H1 (cell line): ENCODE measurements at regions not wholly inside any gene's neighbourhood (a gene's known extent, or its start where the extent isn't known, plus 50 kb on each side); places are given as distances from the start of the nearest gene placed in this dataset.

Source experiments
- ASH2L ChIP-seq: fragments of 200-600, 300-600 bp; sonication (generic); IDR thresholded peaks from one replicate; pipeline ENCODE4 v1.7.1; 2017; ENCODE audit warnings: low read length
- GTF2F1 ChIP-seq: IDR thresholded peaks from 2 replicates; pipeline ENCODE4 v1.6.1; 2012; ENCODE audit warnings: low read depth, low read length, improper control_type of control experiment, borderline replicate concordance
- RBBP5 ChIP-seq: IDR thresholded peaks from 2 replicates; pipeline ENCODE4 v1.7.1; 2012; ENCODE audit warnings: low read depth, mild to moderate bottlenecking, inconsistent platforms, low read length, moderate library complexity, borderline replicate concordance
- SIX5 ChIP-seq: IDR thresholded peaks from 2 replicates; pipeline ENCODE4 v1.6.1; 2011; ENCODE audit warnings: mild to moderate bottlenecking, low read depth, low read length
- SP1 ChIP-seq: IDR thresholded peaks from 2 replicates; pipeline ENCODE4 v1.6.1; 2011; ENCODE audit warnings: low read depth, low read length
- SUZ12 ChIP-seq: fragments of 200-600 bp; sonication (generic); IDR thresholded peaks from 2 replicates; pipeline ENCODE4 v1.6.1; 2012; ENCODE audit warnings: mild to moderate bottlenecking, inconsistent platforms, low read length, moderate library complexity, mixed read lengths
- TCF12 ChIP-seq: IDR thresholded peaks from 2 replicates; pipeline ENCODE4 v1.6.1; 2011; ENCODE audit warnings: low read depth, mild to moderate bottlenecking, low read length
- TF ChIP-seq, protein P1 (sequence below): fragments of 300-600 bp; sonication (generic); IDR thresholded peaks from 2 replicates; pipeline ENCODE4 v1.7.1; 2012; ENCODE audit warnings: low read length, moderate library complexity, mild to moderate bottlenecking, inconsistent platforms; ENCODE audit not compliant: insufficient replicate concordance
- TF ChIP-seq, protein P2 (sequence below): IDR thresholded peaks from 2 replicates; pipeline ENCODE4 v1.6.1; 2011; ENCODE audit warnings: low read length, improper control_type of control experiment
- TF ChIP-seq, protein P3 (sequence below): IDR thresholded peaks from 2 replicates; pipeline ENCODE4 v1.6.1; 2012; ENCODE audit warnings: inconsistent platforms

DNA sequence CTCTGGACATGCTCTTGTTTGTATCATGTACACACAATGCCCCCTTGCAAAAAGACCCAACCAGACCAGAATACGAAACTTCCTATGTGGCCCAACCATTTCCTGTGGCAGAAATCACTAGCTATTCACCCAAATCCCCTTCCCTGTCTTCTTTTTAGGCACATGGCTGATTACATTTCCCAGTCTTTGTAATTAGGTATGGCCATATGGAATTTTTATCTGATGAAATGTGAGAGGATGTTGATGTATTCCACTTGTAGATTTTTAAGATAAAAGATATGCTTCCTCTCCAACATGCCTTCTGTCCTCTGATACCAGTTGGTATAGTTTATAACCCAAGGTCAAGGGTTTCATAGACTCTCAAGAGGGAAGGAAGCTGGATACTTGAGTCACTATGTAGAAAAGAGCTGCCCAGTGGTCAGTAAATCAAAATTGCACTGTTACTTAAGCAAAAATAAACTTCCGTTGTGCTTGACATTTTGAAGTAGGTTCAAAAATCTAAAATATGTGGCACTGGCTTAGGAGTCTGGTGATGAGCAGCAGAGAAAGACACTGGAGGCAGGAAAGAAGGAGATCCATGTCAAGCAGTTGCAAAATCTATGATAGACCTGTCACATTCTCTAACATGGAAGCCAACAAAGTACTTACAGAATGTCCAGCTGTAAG is 297.4 kb downstream of the SMAD2 start (continued):
- TF ChIP-seq, protein P1, sequence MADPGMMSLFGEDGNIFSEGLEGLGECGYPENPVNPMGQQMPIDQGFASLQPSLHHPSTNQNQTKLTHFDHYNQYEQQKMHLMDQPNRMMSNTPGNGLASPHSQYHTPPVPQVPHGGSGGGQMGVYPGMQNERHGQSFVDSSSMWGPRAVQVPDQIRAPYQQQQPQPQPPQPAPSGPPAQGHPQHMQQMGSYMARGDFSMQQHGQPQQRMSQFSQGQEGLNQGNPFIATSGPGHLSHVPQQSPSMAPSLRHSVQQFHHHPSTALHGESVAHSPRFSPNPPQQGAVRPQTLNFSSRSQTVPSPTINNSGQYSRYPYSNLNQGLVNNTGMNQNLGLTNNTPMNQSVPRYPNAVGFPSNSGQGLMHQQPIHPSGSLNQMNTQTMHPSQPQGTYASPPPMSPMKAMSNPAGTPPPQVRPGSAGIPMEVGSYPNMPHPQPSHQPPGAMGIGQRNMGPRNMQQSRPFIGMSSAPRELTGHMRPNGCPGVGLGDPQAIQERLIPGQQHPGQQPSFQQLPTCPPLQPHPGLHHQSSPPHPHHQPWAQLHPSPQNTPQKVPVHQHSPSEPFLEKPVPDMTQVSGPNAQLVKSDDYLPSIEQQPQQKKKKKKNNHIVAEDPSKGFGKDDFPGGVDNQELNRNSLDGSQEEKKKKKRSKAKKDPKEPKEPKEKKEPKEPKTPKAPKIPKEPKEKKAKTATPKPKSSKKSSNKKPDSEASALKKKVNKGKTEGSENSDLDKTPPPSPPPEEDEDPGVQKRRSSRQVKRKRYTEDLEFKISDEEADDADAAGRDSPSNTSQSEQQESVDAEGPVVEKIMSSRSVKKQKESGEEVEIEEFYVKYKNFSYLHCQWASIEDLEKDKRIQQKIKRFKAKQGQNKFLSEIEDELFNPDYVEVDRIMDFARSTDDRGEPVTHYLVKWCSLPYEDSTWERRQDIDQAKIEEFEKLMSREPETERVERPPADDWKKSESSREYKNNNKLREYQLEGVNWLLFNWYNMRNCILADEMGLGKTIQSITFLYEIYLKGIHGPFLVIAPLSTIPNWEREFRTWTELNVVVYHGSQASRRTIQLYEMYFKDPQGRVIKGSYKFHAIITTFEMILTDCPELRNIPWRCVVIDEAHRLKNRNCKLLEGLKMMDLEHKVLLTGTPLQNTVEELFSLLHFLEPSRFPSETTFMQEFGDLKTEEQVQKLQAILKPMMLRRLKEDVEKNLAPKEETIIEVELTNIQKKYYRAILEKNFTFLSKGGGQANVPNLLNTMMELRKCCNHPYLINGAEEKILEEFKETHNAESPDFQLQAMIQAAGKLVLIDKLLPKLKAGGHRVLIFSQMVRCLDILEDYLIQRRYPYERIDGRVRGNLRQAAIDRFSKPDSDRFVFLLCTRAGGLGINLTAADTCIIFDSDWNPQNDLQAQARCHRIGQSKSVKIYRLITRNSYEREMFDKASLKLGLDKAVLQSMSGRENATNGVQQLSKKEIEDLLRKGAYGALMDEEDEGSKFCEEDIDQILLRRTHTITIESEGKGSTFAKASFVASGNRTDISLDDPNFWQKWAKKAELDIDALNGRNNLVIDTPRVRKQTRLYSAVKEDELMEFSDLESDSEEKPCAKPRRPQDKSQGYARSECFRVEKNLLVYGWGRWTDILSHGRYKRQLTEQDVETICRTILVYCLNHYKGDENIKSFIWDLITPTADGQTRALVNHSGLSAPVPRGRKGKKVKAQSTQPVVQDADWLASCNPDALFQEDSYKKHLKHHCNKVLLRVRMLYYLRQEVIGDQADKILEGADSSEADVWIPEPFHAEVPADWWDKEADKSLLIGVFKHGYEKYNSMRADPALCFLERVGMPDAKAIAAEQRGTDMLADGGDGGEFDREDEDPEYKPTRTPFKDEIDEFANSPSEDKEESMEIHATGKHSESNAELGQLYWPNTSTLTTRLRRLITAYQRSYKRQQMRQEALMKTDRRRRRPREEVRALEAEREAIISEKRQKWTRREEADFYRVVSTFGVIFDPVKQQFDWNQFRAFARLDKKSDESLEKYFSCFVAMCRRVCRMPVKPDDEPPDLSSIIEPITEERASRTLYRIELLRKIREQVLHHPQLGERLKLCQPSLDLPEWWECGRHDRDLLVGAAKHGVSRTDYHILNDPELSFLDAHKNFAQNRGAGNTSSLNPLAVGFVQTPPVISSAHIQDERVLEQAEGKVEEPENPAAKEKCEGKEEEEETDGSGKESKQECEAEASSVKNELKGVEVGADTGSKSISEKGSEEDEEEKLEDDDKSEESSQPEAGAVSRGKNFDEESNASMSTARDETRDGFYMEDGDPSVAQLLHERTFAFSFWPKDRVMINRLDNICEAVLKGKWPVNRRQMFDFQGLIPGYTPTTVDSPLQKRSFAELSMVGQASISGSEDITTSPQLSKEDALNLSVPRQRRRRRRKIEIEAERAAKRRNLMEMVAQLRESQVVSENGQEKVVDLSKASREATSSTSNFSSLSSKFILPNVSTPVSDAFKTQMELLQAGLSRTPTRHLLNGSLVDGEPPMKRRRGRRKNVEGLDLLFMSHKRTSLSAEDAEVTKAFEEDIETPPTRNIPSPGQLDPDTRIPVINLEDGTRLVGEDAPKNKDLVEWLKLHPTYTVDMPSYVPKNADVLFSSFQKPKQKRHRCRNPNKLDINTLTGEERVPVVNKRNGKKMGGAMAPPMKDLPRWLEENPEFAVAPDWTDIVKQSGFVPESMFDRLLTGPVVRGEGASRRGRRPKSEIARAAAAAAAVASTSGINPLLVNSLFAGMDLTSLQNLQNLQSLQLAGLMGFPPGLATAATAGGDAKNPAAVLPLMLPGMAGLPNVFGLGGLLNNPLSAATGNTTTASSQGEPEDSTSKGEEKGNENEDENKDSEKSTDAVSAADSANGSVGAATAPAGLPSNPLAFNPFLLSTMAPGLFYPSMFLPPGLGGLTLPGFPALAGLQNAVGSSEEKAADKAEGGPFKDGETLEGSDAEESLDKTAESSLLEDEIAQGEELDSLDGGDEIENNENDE = no peak
- TF ChIP-seq SP1 (no peak), SIX5 (no peak), TCF12 (no peak), ASH2L (no peak), RBBP5 (no peak), GTF2F1 (no peak), SUZ12 (no peak)
- TF ChIP-seq, protein P2, sequence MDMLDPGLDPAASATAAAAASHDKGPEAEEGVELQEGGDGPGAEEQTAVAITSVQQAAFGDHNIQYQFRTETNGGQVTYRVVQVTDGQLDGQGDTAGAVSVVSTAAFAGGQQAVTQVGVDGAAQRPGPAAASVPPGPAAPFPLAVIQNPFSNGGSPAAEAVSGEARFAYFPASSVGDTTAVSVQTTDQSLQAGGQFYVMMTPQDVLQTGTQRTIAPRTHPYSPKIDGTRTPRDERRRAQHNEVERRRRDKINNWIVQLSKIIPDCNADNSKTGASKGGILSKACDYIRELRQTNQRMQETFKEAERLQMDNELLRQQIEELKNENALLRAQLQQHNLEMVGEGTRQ = no peak
- TF ChIP-seq, protein P3, sequence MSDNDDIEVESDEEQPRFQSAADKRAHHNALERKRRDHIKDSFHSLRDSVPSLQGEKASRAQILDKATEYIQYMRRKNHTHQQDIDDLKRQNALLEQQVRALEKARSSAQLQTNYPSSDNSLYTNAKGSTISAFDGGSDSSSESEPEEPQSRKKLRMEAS = no peak
